Activated naive CD8-positive, alpha-beta T cell (primary cell): ENCODE measurements at regions not wholly inside any gene's neighbourhood (a gene's known extent, or its start where the extent isn't known, plus 50 kb on each side); places are given as distances from the start of the nearest gene placed in this dataset.
"Not testable (repeated sequence)": the region's sequence is repeated elsewhere in the genome, so short reads cannot be mapped to it uniquely, and the experiment has no call there.

Source experiments
- H3K27ac Mint-ChIP-seq: one replicate; pipeline ENCODE4 v1.8.0; 2021; ENCODE audit warnings: mixed read lengths
- H3K27me3 Mint-ChIP-seq: one replicate; pipeline ENCODE4 v1.8.0; 2021; ENCODE audit warnings: mixed read lengths
- H3K36me3 Mint-ChIP-seq: one replicate; pipeline ENCODE4 v1.8.0; 2021; ENCODE audit warnings: mixed read lengths
- H3K4me1 Mint-ChIP-seq: one replicate; pipeline ENCODE4 v1.8.0; 2021; ENCODE audit warnings: low read depth, mixed read lengths
- H3K4me3 Mint-ChIP-seq: one replicate; pipeline ENCODE4 v1.8.0; 2021; ENCODE audit warnings: mild to moderate bottlenecking, mixed read lengths
- H3K9me3 Mint-ChIP-seq: one replicate; pipeline ENCODE4 v1.8.0; 2021; ENCODE audit warnings: low read depth, mixed read lengths

DNA sequence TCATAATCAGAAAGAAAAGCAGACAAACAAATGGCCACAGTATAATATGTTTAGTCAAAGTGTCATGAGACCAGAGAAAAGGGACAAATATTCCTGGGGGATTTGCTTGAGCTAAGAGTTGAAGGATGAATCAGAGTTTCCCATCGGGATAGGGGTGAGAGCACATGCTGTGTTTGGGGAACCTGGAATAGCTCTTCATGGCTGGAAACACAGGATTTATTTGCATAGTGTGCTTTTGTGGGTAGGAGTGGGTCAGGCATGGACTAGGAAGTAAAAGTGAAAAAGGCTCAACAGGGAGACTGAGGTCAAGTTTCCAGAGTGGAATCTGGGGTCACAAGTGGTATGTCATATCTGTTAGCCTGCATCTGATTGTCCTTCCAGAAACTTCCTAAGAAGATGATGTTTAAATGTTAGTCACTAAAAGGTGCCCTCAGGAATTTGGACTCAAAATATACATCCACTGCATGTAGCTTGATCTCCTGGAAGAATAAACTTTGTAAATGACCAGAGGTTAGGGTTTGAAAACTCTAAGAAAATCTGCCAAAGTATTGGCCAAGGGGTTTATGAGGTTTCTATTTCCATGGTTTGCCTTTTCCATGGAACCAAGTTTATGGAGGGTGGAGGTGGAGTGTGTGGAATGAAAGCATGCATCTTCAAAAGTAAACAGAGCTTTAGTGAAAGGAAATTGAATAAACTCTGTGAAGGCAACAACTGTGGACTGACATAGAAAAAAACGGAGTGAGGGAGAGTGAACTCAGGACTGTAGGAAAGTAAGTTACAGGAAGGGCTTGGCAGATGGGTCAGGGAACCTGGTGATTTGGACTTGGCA, 344.6 kb downstream of the C12orf75 start:
- peaks cover 3% of the 10 kb centered on the region for H3K27me3 Mint-ChIP-seq
- H3K27ac Mint-ChIP-seq, result no peak overlapping the region
- H3K9me3 Mint-ChIP-seq, result no peaks in the 10 kb centered on the region
- no peak overlapping the region for H3K4me3 Mint-ChIP-seq
- no peaks in the 10 kb centered on the region for H3K36me3 Mint-ChIP-seq
- no peaks in the 10 kb centered on the region for H3K4me1 Mint-ChIP-seq

DNA sequence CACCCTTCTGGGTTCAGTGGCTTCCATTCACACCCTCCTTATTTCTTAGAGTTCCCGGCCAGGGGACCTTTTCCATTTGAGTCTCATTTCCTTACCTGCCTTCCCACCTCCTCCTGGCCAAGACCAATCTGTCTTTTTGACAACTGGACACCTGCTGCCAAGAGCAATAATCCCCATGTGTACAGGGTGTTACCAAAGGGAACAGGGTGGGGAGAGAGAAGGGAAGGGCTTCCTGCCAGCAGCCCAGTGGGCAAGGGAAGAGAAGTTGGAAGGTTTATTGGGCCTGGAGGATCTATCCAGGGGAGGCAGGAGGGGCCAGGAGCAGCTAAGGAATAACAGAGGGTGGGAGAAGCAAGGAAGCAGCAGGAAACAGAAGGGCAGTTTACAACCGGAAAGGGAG, 346.2 kb downstream of the C12orf75 start:
- no peaks in the 10 kb centered on the region for H3K36me3 Mint-ChIP-seq
- H3K9me3 Mint-ChIP-seq, result no peaks in the 10 kb centered on the region
- no peak overlapping the region for H3K4me3 Mint-ChIP-seq
- no peaks in the 10 kb centered on the region for H3K4me1 Mint-ChIP-seq
- no peak overlapping the region for H3K27ac Mint-ChIP-seq
- peaks cover 3% of the 10 kb centered on the region for H3K27me3 Mint-ChIP-seq

DNA sequence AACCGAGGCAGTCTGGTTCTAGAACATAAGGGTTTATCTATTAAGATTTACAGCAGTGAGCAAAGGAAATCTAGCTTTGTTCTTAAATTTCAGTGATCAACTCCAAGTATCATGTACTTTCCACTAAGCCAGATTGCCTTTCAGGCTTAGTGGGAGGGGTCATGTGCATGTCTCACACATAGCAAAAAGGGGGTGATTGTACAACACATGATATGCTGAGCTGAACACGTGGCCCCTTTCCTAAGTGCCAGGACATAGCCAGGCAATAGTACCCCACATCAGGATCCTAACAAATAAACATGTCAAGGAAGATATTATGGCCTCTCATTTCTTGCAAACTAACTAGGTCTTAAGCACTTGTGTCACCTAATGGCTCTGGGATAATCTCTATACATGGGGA, 347.2 kb downstream of the C12orf75 start:
- H3K27me3 Mint-ChIP-seq, result peaks cover 3% of the 10 kb centered on the region
- H3K9me3 Mint-ChIP-seq, result no peaks in the 10 kb centered on the region
- H3K4me3 Mint-ChIP-seq, result no peak overlapping the region
- no peak overlapping the region for H3K27ac Mint-ChIP-seq
- no peaks in the 10 kb centered on the region for H3K36me3 Mint-ChIP-seq
- no peaks in the 10 kb centered on the region for H3K4me1 Mint-ChIP-seq

DNA sequence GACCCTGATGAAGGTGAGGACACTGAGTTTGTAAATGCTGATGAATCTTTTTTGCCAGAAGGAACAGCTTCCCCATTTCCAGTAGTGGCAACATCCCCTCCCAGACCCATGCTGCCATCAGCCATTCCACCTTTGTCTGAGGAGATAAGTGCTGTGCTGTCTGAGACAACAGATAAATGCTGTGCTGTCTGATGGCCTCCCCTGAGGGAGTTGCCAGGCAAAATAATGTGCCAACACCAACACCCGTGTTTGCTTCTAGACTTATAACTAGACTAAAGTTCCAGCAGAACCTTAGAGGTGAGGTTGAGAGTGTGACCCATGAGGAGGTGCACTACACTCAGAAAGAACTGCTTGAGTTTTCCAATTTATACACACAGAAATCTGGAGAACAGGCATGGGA, 349.5 kb downstream of the C12orf75 start:
- no peak overlapping the region for H3K27ac Mint-ChIP-seq

DNA sequence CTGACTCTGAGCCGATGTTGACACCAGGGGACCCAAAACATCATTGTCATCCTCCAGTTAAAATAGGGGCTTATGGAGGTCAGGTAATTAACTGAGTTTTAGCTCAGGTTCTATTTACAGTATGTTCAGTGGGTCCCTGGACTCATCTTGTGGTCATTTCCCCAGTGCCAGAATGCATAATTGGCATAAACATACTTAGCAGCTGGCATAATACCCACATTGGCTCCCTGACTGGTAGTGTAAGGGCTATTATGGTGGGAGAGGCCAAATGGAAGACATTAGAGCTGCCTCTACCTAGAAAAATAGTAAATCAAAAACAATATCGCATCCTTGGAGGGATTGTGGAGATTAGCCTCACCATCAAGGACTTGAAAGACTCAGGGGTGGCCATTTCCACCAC, 350.9 kb downstream of the C12orf75 start:
- Mint-ChIP-seq H3K36me3 (no peaks in the 10 kb centered on the region), H3K27ac (no peak overlapping the region), H3K27me3 (no peaks in the 10 kb centered on the region), H3K4me3 (no peak overlapping the region), H3K9me3 (no peaks in the 10 kb centered on the region), H3K4me1 (no peaks in the 10 kb centered on the region)

More for the DNA sequence above, 349.5 kb downstream of the C12orf75 start:
- Mint-ChIP-seq H3K36me3 (no peaks in the 10 kb centered on the region), H3K4me1 (no peaks in the 10 kb centered on the region), H3K4me3 (no peak overlapping the region), H3K27me3 (no peaks in the 10 kb centered on the region), H3K9me3 (no peaks in the 10 kb centered on the region)

DNA sequence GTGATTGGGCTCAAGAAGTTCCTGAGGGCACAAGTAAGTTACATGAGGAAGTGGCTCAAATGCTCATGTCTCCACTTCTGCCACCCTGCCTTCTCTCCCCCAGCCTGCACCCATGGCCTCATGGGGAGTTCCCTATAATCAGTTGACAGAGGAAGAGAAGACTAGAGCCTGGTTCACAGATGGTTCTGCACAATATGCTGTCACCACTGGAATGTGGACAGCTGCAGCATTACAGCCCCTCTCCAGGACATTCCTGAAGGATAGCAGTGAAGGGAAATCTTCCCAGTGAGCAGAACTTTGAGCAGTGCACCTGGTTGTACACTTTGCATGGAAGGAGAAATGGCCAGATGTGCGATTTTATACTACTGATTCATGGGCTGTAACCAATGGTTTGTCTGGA, 352.3 kb downstream of the C12orf75 start:
- not testable (repeated sequence) for H3K36me3 Mint-ChIP-seq, H3K27me3 Mint-ChIP-seq, H3K9me3 Mint-ChIP-seq, H3K27ac Mint-ChIP-seq, H3K4me3 Mint-ChIP-seq, H3K4me1 Mint-ChIP-seq

DNA sequence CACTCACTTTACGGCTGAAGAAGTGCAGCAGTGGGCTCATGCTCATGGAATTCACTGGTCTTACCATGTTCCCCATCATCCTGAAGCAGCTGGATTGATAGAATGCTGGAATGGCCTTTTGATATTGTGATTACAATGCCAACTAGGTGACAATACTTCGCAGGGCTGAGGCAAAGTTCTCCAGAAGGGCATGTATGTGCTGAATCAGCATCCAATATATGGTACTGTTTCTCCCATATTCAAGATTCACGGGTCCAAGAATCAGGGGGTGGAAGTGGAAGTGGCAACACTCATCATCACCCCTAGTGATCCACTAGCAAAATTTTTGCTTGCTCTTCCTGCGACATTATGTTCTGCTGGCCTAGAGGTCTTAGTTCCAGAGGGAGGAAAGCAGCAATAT, 353.3 kb downstream of the C12orf75 start:
- H3K27me3 Mint-ChIP-seq, H3K27ac Mint-ChIP-seq, H3K9me3 Mint-ChIP-seq, H3K4me1 Mint-ChIP-seq, H3K36me3 Mint-ChIP-seq, H3K4me3 Mint-ChIP-seq: not testable (repeated sequence)

DNA sequence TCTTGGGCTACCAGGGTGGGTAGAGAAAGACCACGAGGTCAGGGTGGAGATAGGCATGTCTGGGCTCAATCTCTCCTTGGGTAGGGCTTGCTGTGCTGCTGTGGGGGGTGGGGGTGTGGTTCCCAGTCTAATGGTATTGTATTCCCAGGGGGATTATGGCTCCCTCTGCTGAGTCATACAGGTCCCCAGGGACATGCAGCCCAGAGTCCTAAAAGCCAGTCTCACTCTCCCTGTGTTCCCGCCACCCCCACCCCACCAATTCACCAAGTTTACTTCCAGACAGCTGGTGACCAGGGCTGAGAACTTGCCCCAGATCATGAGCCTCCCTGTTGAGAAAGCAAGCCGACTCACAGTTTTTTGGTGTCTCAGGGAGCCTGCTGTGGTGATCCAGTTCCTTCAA, 367.6 kb downstream of the C12orf75 start:
- H3K4me1 Mint-ChIP-seq, result no peaks in the 10 kb centered on the region
- peaks cover 12% of the 10 kb centered on the region for H3K27me3 Mint-ChIP-seq
- H3K36me3 Mint-ChIP-seq, result no peaks in the 10 kb centered on the region
- no peak overlapping the region for H3K4me3 Mint-ChIP-seq
- no peak overlapping the region for H3K27ac Mint-ChIP-seq
- peaks cover 7% of the 10 kb centered on the region for H3K9me3 Mint-ChIP-seq

DNA sequence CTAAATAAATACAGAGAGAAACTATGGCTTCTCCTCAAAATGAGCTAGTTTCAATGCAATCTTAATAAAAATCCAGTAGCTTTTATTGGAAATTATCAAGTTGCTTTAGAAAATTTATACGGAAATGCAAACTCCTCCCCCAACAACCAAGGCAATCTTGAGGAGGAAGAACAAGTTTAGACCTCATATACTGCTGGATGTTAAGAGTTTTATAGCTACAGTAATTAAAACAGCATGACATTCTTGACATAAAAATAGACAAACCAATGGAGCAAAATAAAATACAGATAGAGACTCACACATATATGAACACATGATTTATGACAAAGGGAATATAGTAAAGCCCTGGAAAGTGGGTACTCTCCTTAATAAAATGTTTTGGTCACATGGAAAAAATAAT, 368.7 kb downstream of the C12orf75 start:
- Mint-ChIP-seq H3K4me1 (no peaks in the 10 kb centered on the region), H3K9me3 (peaks cover 6% of the 10 kb centered on the region), H3K27ac (no peak overlapping the region), H3K36me3 (no peaks in the 10 kb centered on the region), H3K27me3 (peaks cover 12% of the 10 kb centered on the region), H3K4me3 (no peak overlapping the region)

DNA sequence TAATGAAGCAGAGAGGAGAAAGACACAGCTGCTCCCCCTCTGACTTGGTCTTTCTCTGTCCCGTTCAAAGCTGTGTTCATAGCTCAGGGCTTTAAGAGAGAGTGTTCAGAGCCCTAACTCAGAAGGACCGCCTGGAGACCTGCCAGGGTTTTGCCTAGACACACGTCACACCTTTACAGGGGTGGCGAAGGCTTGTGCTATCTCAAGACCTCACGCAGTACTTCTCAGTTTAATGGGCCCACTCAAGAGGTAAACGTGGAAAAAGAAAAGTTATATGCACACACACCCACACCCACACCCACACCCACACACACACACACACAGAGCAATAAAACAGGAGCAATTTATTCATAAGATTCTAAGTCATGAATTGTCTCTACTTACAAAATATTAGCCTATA, 374.3 kb downstream of the C12orf75 start:
- Mint-ChIP-seq H3K36me3 (no peaks in the 10 kb centered on the region), H3K27ac (no peak overlapping the region), H3K4me1 (no peaks in the 10 kb centered on the region), H3K4me3 (no peak overlapping the region), H3K27me3 (peaks cover 6% of the 10 kb centered on the region), H3K9me3 (no peaks in the 10 kb centered on the region)

DNA sequence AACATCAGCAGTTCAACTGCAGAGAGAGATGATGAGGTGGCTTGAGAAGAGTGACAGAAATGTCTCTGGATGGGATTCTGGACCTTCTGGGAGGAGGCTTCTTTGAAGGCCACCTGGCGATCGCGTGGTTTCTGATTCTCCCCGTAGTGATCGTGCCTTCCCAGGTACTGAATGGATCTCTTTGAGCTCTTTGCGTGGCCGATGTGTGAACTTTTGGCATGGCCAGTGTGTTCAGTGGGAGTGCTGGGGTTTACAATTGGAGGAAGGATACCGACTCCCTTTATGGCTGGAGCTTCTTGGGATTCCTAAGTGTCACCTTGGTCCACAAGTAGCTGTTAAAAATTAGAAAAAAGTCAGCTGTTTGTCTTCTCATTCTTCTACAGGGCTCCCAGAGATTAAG, 374.7 kb downstream of the C12orf75 start:
- Mint-ChIP-seq H3K4me1 (no peaks in the 10 kb centered on the region), H3K4me3 (no peak overlapping the region), H3K9me3 (no peaks in the 10 kb centered on the region), H3K36me3 (no peaks in the 10 kb centered on the region), H3K27ac (no peak overlapping the region), H3K27me3 (peaks cover 5% of the 10 kb centered on the region)

DNA sequence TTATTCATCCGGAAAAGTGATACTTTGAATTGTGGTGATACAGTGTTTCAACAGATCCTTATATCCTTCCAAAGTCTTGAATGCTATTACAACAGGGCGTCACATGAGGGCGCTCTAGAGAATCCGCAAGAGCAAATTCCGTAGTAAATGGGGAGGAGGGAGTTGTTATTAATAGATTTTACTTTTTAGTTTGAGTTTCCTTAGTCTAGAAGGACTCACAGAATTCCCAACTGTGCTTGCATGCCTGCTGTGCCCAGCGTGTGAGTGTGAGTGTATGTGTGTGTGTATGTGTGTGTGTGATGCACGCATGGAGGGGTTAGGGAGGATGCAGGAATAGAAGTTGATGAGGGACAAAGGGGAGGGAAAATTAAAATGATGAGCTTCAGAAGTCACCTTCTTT, 375.3 kb downstream of the C12orf75 start:
- no peaks in the 10 kb centered on the region for H3K36me3 Mint-ChIP-seq
- H3K27me3 Mint-ChIP-seq, result peaks cover 1% of the 10 kb centered on the region
- H3K4me3 Mint-ChIP-seq, result no peak overlapping the region

DNA sequence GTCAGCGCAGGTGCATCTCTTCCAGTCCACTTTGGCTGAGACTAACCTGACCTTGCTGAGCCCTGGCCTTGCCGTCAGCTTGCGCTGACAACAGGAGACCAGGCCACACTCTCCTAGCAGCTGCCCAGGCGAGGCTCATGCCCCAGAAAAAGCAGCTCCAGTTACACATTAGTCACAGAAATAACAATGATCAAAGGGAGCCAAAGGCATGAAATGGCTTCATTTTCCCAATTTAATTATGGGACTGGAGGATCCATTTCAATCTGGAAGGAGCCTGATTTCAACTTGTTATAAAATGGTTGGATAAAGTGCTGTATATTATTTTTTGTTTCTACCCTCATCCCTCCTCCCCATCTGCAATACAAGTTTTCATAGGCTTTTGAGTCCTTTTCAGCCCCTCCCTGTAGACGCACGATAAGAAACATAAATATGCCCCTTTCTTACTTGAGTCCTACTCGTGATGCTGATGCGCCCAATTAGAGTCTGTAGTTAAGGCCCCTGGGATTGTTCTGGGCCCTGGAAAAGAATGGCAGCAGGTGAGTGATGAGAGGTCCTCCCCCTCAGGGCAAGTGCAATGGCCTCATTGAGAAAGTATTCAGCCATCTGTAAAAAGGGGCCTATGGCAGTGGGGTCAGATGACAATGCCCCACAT, 376.0 kb downstream of the C12orf75 start:
- Mint-ChIP-seq H3K36me3 (no peaks in the 10 kb centered on the region), H3K27me3 (peaks cover 1% of the 10 kb centered on the region), H3K9me3 (no peaks in the 10 kb centered on the region), H3K27ac (no peak overlapping the region), H3K4me3 (no peak overlapping the region), H3K4me1 (no peaks in the 10 kb centered on the region)

More for the DNA sequence above, 375.3 kb downstream of the C12orf75 start:
- H3K27ac Mint-ChIP-seq, result no peak overlapping the region
- H3K4me1 Mint-ChIP-seq, result no peaks in the 10 kb centered on the region
- no peaks in the 10 kb centered on the region for H3K9me3 Mint-ChIP-seq

DNA sequence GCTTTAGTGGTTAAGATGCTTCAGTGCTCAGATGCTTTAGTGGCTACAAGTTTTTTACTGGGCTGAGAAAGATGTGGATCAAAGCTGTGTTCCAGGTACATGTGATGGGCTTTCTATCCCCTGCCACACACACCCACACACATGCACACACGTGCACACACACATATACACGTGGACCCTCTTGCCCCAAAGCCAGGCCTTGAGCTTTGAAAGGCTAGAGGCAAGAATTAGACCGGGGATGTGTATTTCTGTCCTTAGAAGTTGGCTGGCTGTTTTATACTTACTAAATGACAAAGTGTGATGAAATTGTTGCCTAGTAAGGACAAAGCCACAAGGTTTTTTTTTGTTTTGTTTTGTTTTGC, 376.5 kb downstream of the C12orf75 start:
- no peaks in the 10 kb centered on the region for H3K36me3 Mint-ChIP-seq
- H3K27ac Mint-ChIP-seq, result no peak overlapping the region
- H3K27me3 Mint-ChIP-seq, result no peaks in the 10 kb centered on the region
- no peaks in the 10 kb centered on the region for H3K9me3 Mint-ChIP-seq
- no peak overlapping the region for H3K4me3 Mint-ChIP-seq
- H3K4me1 Mint-ChIP-seq, result no peaks in the 10 kb centered on the region

DNA sequence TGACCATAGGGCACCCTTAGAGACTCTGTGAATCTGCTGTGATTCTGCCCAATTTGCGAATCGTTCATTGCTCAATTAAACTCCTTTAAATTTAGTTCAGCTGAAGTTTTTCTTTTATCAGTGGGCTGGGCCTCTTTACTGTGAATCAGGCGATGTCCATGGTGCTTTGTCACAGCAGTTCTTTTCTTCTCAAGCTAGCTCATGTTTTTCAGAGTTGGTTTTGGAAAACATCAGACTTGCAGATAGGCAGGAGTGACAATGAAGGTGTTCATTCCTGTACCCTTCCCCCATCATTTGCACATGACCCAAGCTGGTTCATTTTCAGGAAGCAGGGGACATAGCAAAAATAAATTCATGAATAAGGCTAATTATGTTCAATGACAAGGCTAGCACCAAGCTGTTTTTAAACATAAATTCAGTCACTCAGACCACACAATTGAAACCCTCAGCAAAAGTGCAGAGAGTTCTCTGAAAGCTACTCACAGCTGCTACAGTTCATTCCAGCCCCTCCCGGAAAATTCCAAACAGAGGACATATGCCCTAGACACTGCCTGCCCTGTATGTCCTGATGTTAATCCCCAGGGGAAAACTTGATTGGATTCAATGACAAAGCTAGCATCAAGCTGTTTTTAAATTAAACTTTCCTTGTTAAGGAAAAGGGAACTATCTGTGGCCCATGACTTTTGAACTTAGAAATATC, 383.3 kb downstream of the C12orf75 start:
- Mint-ChIP-seq H3K4me3 (no peak overlapping the region), H3K9me3 (peaks cover 3% of the 10 kb centered on the region), H3K27ac (no peak overlapping the region), H3K4me1 (no peaks in the 10 kb centered on the region), H3K27me3 (peaks cover 6% of the 10 kb centered on the region), H3K36me3 (no peaks in the 10 kb centered on the region)
